Activated T-cell treated with anti-CD3 and anti-CD28 coated beads, Interleukin-2, amount 50 U/mL, for 72 hours (primary cell): ENCODE measurements at regions not wholly inside any gene's neighbourhood (a gene's known extent, or its start where the extent isn't known, plus 50 kb on each side); places are given as distances from the start of the nearest gene placed in this dataset.

Experiments
- ATAC-seq, 2 donors: fragments of 150-1000 bp; cut with Tn5 transposase; replicated peaks in 1 of 2; 2 replicates each; pipeline ENCODE4 v1.10.0; 2021; ENCODE audit warnings: moderate library complexity in 2 of 2, mild to moderate bottlenecking in 1 of 2
- DNase-seq, 2 donors: peaks; one replicate each; pipeline ENCODE4 v3.0.0; 2021 to 2022; ENCODE audit warnings: mixed read lengths in 1 of 2
- H3K27ac Mint-ChIP-seq: one replicate; pipeline ENCODE4 v1.8.0; 2022; ENCODE audit warnings: mild to moderate bottlenecking, moderate library complexity, mixed read lengths
- H3K27me3 Mint-ChIP-seq: one replicate; pipeline ENCODE4 v1.8.0; 2022; ENCODE audit warnings: low read depth, mixed read lengths
- H3K36me3 Mint-ChIP-seq, 2 donors: one replicate each; pipeline ENCODE4 v1.8.0; 2022; ENCODE audit warnings: mixed read lengths in 2 of 2, mild to moderate bottlenecking in 1 of 2; ENCODE audit not compliant: insufficient read depth in 2 of 2
- H3K4me1 Mint-ChIP-seq: one replicate; pipeline ENCODE4 v1.8.0; 2022; ENCODE audit warnings: low read depth, mixed read lengths
- H3K4me3 Mint-ChIP-seq, 2 donors: one replicate each; pipeline ENCODE4 v1.8.0; 2022; ENCODE audit warnings: mild to moderate bottlenecking in 2 of 2, mixed read lengths in 2 of 2, moderate library complexity in 2 of 2
- H3K9me3 Mint-ChIP-seq, 2 donors: one replicate each; pipeline ENCODE4 v1.8.0; 2022; ENCODE audit warnings: mixed read lengths in 2 of 2

DNA sequence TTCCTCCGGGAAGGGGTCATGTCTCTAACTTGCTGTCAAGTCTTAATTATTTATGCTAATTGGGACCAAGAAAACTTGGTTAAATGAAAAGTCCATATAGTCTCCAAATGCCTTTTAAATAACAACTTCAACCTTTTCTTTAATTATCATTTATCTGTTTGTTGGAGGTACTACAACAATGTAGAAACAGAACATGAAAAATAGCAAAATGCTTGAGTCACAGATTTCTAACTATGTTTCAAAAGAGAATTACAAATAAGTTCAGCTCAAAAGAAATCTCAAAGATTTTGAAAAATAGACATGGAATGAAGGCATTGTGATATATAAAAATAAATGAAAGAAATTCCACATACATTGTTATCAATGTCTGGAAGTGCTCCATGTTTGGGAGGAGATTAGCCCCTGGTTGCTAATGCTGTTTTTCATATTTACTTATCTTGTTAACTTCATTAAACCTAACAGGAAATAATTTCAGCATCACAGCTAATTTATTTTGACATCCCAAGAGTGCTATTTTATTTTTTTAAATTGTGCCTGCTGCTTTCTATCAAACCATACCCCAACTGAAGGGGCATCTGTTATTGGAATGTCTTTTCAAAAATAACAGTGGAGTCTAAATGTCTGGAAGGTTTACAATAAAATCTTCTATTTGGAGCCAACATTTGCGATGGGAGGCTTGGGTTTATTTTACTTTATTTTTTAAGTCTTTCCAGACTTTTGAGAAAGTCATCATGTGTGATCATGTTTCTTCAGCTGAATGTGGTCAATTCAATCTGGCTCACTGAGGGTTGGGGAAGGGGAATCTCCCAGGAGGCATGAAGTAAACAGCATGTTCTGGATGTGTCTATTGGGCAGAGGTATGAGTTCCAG lies 53.1 kb upstream of the ANKRD55 start:
- H3K4me3 Mint-ChIP-seq, result no peak overlapping the region
- peaks cover 0 to 1% of the 10 kb centered on the region in 2 donors for H3K9me3 Mint-ChIP-seq
- DNase-seq (no peak), ATAC-seq (no peak)
- H3K4me1 Mint-ChIP-seq, result peaks cover 6% of the 10 kb centered on the region
- H3K36me3 Mint-ChIP-seq, result no peaks in the 10 kb centered on the region
- no peaks in the 10 kb centered on the region for H3K27me3 Mint-ChIP-seq
- H3K27ac Mint-ChIP-seq, result no peak overlapping the region

DNA sequence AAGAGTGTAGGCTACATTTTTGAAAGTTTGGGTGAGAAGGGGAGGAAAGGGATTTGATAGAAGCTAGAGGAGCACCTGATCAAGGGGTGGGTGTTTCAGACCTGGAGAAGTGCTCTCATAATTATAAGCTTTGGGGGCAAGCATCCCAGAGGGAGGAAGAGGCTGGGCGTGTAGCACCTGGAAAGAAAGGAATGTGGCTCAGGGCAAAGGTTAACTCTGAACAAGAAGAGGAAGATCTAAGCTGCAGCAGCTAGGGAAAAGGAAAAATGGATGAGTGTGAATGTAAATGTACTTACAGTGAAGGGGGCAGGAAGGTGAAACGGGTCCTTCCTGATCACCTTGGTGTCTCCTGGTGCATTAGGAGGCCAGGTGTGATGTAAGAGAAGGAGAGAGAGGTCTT lies 49.8 kb upstream of the ANKRD55 start:
- Mint-ChIP-seq H3K4me3 (no peak overlapping the region), H3K36me3 (no peaks in the 10 kb centered on the region), H3K27ac (no peak overlapping the region), H3K9me3 (no peaks in the 10 kb centered on the region), H3K27me3 (no peaks in the 10 kb centered on the region), H3K4me1 (no peaks in the 10 kb centered on the region)
- no peak for DNase-seq
- ATAC-seq, result no peak
